GM21526 (cell line): ENCODE measurements at regions not wholly inside any gene's neighbourhood (a gene's known extent, or its start where the extent isn't known, plus 50 kb on each side); places are given as distances from the start of the nearest gene placed in this dataset.

ENCODE experiments used
- ATAC-seq: cut with Tn5 transposase; IDR thresholded peaks from one replicate; pipeline ENCODE4 v1.9.1; 2021; ENCODE audit warnings: moderate library complexity; ENCODE audit not compliant: unreplicated experiment, low FRiP score

- no peak for ATAC-seq
Measured at GRCh38 chr16:61362585-61362984, 673.7 kb downstream of the CDH8 start.

GRCh38 chr16:61344791-61345190 lies 691.4 kb downstream of the CDH8 start:
- ATAC-seq = no peak

GRCh38 chr16:61332461-61332860 lies 703.8 kb downstream of the CDH8 start:
- ATAC-seq = no peak

- ATAC-seq = no peak
Measured at GRCh38 chr16:61324044-61324443, 712.2 kb downstream of the CDH8 start.

- no peak for ATAC-seq
Measured at GRCh38 chr16:61323456-61323855, 712.8 kb downstream of the CDH8 start.

- no peak for ATAC-seq
Measured at GRCh38 chr16:61320791-61321190, 715.4 kb downstream of the CDH8 start.

GRCh38 chr16:61313931-61314330 lies 722.3 kb downstream of the CDH8 start:
- ATAC-seq = no peak

- ATAC-seq = no peak
Measured at GRCh38 chr16:61309386-61309785, 726.9 kb downstream of the CDH8 start.

GRCh38 chr16:61306204-61306603 lies 730.0 kb downstream of the CDH8 start:
- no peak for ATAC-seq

GRCh38 chr16:61296814-61297213 lies 739.4 kb downstream of the CDH8 start:
- ATAC-seq = no peak

- no peak for ATAC-seq
Measured at GRCh38 chr16:61296305-61296704, 739.9 kb downstream of the CDH8 start.

GRCh38 chr16:61295311-61295710 lies 740.9 kb downstream of the CDH8 start:
- no peak for ATAC-seq

- ATAC-seq = no peak
Measured at GRCh38 chr16:61289141-61289540, 747.1 kb downstream of the CDH8 start.

GRCh38 chr16:61277849-61278248 lies 758.4 kb downstream of the CDH8 start:
- ATAC-seq = no peak

GRCh38 chr16:61274211-61274610 lies 762.0 kb downstream of the CDH8 start:
- ATAC-seq = no peak

- no peak for ATAC-seq
Measured at GRCh38 chr16:61270726-61271125, 765.5 kb downstream of the CDH8 start.

- ATAC-seq = no peak
Measured at GRCh38 chr16:61263400-61263799, 772.8 kb downstream of the CDH8 start.

- ATAC-seq = no peak
Measured at GRCh38 chr16:61261315-61261714, 774.9 kb downstream of the CDH8 start.

- ATAC-seq = no peak
Measured at GRCh38 chr16:61246592-61246991, 789.6 kb downstream of the CDH8 start.

GRCh38 chr16:61243954-61244353 lies 792.3 kb downstream of the CDH8 start:
- no peak for ATAC-seq

GRCh38 chr16:61237884-61238485 lies 798.3 kb downstream of the CDH8 start:
- ATAC-seq = no peak

- no peak for ATAC-seq
Measured at GRCh38 chr16:61233713-61234112, 802.5 kb downstream of the CDH8 start.

- no peak for ATAC-seq
Measured at GRCh38 chr16:61228371-61228770, 807.9 kb downstream of the CDH8 start.
